Mesenchymal stem cell (in vitro differentiated cells and primary cell): ENCODE measurements at regions not wholly inside any gene's neighbourhood (a gene's known extent, or its start where the extent isn't known, plus 50 kb on each side); places are given as distances from the start of the nearest gene placed in this dataset.

ENCODE experiments used
- DNase-seq: peaks from one replicate; pipeline ENCODE4 v3.0.0-alpha.2; 2013
- H2AFZ ChIP-seq: one replicate; pipeline ENCODE4 v1.6.1; 2013; ENCODE audit warnings: low read depth, mild to moderate bottlenecking, control low read depth, inconsistent platforms, low read length, moderate library complexity
- H2AK5ac ChIP-seq: 2 replicates; pipeline ENCODE4 v1.6.1; 2013; ENCODE audit warnings: low read length, moderate library complexity, mild to moderate bottlenecking, inconsistent platforms; ENCODE audit not compliant: severe bottlenecking
- H2BK120ac ChIP-seq: one replicate; pipeline ENCODE4 v1.6.1; 2013; ENCODE audit warnings: low read depth, mild to moderate bottlenecking, inconsistent platforms, low read length, moderate library complexity
- H2BK12ac ChIP-seq, 2 experiments: one replicate each; pipeline ENCODE4 v1.6.1; 2013; ENCODE audit warnings: inconsistent platforms in 2 of 2, low read length in 2 of 2, mild to moderate bottlenecking in 2 of 2, moderate library complexity in 2 of 2, control low read depth in 1 of 2
- H2BK15ac ChIP-seq: one replicate; pipeline ENCODE4 v1.6.1; 2013; ENCODE audit warnings: mild to moderate bottlenecking, low read depth, inconsistent platforms; ENCODE audit not compliant: poor library complexity, severe bottlenecking
- H2BK5ac ChIP-seq: 2 replicates; pipeline ENCODE4 v1.6.1; 2013; ENCODE audit warnings: low read depth, mild to moderate bottlenecking, low read length, control low read depth, inconsistent platforms; ENCODE audit not compliant: poor library complexity, severe bottlenecking
- H3K14ac ChIP-seq, 2 experiments: one replicate each; pipeline ENCODE4 v1.6.1; 2013; ENCODE audit warnings: inconsistent platforms in 2 of 2, low read length in 2 of 2, control low read depth in 1 of 2, mild to moderate bottlenecking in 1 of 2, moderate library complexity in 1 of 2
- H3K18ac ChIP-seq, 2 experiments: one replicate each; pipeline ENCODE4 v1.6.1; 2013; ENCODE audit warnings: inconsistent platforms in 2 of 2, low read length in 2 of 2, control low read depth in 1 of 2, low read depth in 1 of 2, mild to moderate bottlenecking in 1 of 2
- H3K23ac ChIP-seq, 2 experiments: one replicate each; pipeline ENCODE4 v1.6.1; 2013; ENCODE audit warnings: inconsistent platforms in 2 of 2, low read length in 2 of 2, mild to moderate bottlenecking in 2 of 2, moderate library complexity in 2 of 2, control low read depth in 1 of 2
- H3K27ac ChIP-seq: 2 replicates; pipeline ENCODE4 v1.5.1; 2013; ENCODE audit warnings: mild to moderate bottlenecking, moderate library complexity, low read length, control low read depth, inconsistent platforms; ENCODE audit not compliant: poor library complexity, severe bottlenecking
- H3K27me3 ChIP-seq, 2 experiments: 2 replicates each; pipeline versions ENCODE4 v1.6.1 to v1.7.0; 2013; ENCODE audit warnings: low read length in 2 of 2, mild to moderate bottlenecking in 2 of 2, moderate library complexity in 2 of 2, control low read depth in 1 of 2, inconsistent platforms in 1 of 2; ENCODE audit not compliant: control insufficient read depth in 1 of 2, insufficient read depth in 1 of 2
- H3K36me3 ChIP-seq, 2 experiments: 2 replicates each; pipeline versions ENCODE4 v1.6.1 to v1.7.0; 2013; ENCODE audit warnings: low read length in 2 of 2, control low read depth in 1 of 2, inconsistent platforms in 1 of 2, low read depth in 1 of 2, mild to moderate bottlenecking in 1 of 2; ENCODE audit not compliant: insufficient read depth in 2 of 2, control insufficient read depth in 1 of 2
- H3K4ac ChIP-seq, 2 experiments: one replicate each; pipeline ENCODE4 v1.6.1; 2013; ENCODE audit warnings: inconsistent platforms in 2 of 2, low read length in 2 of 2, mild to moderate bottlenecking in 2 of 2, moderate library complexity in 2 of 2, control low read depth in 1 of 2, low read depth in 1 of 2
- H3K4me1 ChIP-seq: 2 replicates; pipeline ENCODE4 v1.6.1; 2013; ENCODE audit warnings: low read depth, low read length, control low read depth; ENCODE audit not compliant: control insufficient read depth, insufficient read depth
- H3K4me2 ChIP-seq: 2 replicates; pipeline ENCODE4 v1.6.1; 2013; ENCODE audit warnings: low read length, mild to moderate bottlenecking, inconsistent platforms; ENCODE audit not compliant: poor library complexity, severe bottlenecking
- H3K4me3 ChIP-seq, 2 experiments: 2 replicates each; pipeline versions ENCODE4 v1.5.1 to v1.7.0; 2013; ENCODE audit warnings: low read length in 2 of 2, mild to moderate bottlenecking in 2 of 2, control low read depth in 1 of 2, low read depth in 1 of 2; ENCODE audit not compliant: insufficient read depth in 1 of 2
- H3K79me1 ChIP-seq: replicated peaks from 2 replicates; pipeline ENCODE4 v1.6.1; 2013; ENCODE audit warnings: mild to moderate bottlenecking, control low read depth, low read length, inconsistent platforms; ENCODE audit not compliant: poor library complexity, severe bottlenecking
- H3K9ac ChIP-seq: 2 replicates; pipeline ENCODE4 v1.7.0; 2013; ENCODE audit warnings: mild to moderate bottlenecking, low read length, moderate library complexity
- H3K9me3 ChIP-seq: 2 replicates; pipeline ENCODE4 v1.7.0; 2013; ENCODE audit warnings: mild to moderate bottlenecking, low read length; ENCODE audit not compliant: control insufficient read depth
- H4K8ac ChIP-seq: one replicate; pipeline ENCODE4 v1.6.1; 2013; ENCODE audit warnings: inconsistent platforms, mild to moderate bottlenecking, low read length, moderate library complexity
- H4K91ac ChIP-seq: one replicate; pipeline ENCODE4 v1.6.1; 2013; ENCODE audit warnings: mild to moderate bottlenecking, low read length, inconsistent platforms
- WGBS: methylation state at CpG from one replicate; pipeline ENCODE4 v1.1.7; 2013; ENCODE audit warnings: mixed read lengths; 5-methylcytosine and 5-hydroxymethylcytosine counted together

DNA sequence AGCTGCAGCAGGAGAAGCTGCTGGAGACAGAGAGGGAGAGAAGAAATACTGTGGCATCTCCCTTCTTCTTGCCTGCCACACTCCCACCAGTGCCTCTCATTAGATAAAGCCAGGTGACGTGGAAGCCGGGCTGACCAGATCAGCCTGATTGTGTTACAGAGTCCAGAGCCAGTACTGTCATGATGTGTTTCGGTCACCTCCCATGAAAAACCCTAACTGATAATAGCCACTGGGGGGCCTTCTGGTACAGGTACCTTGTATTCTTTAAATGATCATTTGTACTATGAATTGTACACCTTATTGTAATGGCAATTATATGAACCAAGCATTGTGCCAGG is 125.8 kb upstream of the TMEM108 start:
- Histone ChIP-seq H2AK5ac (no peak overlapping the region), H3K27me3 (no peaks in the 10 kb centered on the region), H2AFZ (no peak overlapping the region), H3K4ac (no peak overlapping the region), H2BK120ac (no peak overlapping the region), H3K23ac (no peak overlapping the region), H3K27ac (no peak overlapping the region), H3K4me2 (no peak overlapping the region), H3K9ac (peak overlapping the region; percentile 2), H2BK12ac (no peak overlapping the region), H3K36me3 (no peaks in the 10 kb centered on the region), H3K9me3 (no peaks in the 10 kb centered on the region), H3K14ac (no peak overlapping the region), H3K4me3 (no peak overlapping the region), H3K79me1 (no peaks in the 10 kb centered on the region), H2BK15ac (no peak overlapping the region), H4K8ac (no peak overlapping the region), H2BK5ac (no peak overlapping the region), H3K4me1 (no peaks in the 10 kb centered on the region), H3K18ac (no peak overlapping the region), H4K91ac (no peak overlapping the region)
- WGBS = 81% methylated on average over 3 of the region's 3 CpGs
- no peak for DNase-seq

DNA sequence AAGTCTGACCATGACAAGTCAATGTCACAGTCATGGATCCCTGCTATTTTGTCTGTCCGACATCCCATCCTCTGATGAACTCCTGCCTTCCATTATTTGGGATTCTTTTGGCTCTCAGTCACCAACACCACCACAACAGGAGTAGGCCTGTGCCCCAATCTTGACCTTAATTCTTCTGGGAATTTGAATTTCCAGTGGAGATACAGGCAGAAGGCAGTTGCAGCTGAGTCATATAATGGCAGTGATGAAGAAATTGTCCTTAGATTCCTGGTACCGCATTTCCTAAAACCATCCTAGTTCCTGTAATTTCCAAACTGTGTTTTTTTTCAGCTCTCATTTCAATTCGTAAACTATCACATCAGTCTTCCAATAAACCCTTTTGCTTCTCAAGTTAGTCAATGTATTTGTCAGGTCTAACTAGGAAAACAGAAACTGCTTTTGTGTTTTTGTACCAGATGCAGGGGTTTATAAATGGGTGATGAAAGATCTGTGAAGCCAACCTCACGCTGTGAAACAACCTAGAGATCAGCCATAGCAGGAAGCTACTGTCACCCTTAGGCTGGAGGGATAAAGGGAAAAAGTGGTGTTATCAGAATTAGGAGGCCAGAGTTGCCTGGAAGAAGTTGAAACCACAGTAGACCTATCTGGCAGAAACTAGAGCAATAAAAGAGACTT is 126.3 kb upstream of the TMEM108 start:
- DNase-seq = no peak
- no peak overlapping the region for H2BK12ac ChIP-seq
- no peak overlapping the region for H2BK15ac ChIP-seq
- no peak overlapping the region for H3K4me2 ChIP-seq
- H3K23ac ChIP-seq = no peak overlapping the region
- no peak overlapping the region for H2BK5ac ChIP-seq
- no peaks in the 10 kb centered on the region for H3K79me1 ChIP-seq
- H3K9me3 ChIP-seq = no peaks in the 10 kb centered on the region
- H2AFZ ChIP-seq = no peak overlapping the region
- peak overlapping the region; percentile 2 for H3K9ac ChIP-seq
- H3K36me3 ChIP-seq = peaks cover 0 to 2% of the 10 kb centered on the region in 2 experiments
- H3K4me1 ChIP-seq = no peaks in the 10 kb centered on the region
- H3K4ac ChIP-seq = no peak overlapping the region
- H3K27me3 ChIP-seq = no peaks in the 10 kb centered on the region
- H3K14ac ChIP-seq = no peak overlapping the region
- WGBS = 75% methylated on average over 3 of the region's 4 CpGs
- H4K8ac ChIP-seq = no peak overlapping the region
- no peak overlapping the region for H2AK5ac ChIP-seq
- no peak overlapping the region for H4K91ac ChIP-seq
- no peak overlapping the region for H3K4me3 ChIP-seq
- no peak overlapping the region for H3K18ac ChIP-seq
- H2BK120ac ChIP-seq = no peak overlapping the region
- H3K27ac ChIP-seq = no peak overlapping the region

DNA sequence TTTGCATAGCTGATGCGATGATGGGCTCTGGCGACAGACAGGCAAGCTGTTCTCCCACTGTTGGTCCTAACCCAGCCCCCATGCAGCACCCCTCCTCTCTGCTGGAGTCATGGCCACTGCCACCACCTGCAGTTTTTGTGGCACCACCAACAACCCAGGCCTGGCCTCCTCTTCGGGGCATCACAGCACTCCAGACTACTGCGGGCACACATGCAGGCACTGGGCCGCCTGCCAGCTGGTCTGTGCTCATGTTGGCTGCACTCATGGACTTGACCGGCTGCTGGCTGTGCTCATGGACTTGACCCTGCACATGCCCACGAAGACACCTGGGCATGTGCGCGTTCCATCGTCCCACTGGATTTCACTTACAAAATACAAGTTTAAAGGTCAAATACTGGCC is 130.9 kb upstream of the TMEM108 start:
- no peak overlapping the region for H3K23ac ChIP-seq
- no peak overlapping the region for H3K4me2 ChIP-seq
- no peaks in the 10 kb centered on the region for H3K27me3 ChIP-seq
- H3K4me1 ChIP-seq = no peaks in the 10 kb centered on the region
- no peak overlapping the region for H2BK5ac ChIP-seq
- no peak overlapping the region for H2BK12ac ChIP-seq
- WGBS = 85% methylated on average over 10 of the region's 10 CpGs
- H2BK15ac ChIP-seq = no peak overlapping the region
- no peak overlapping the region for H3K27ac ChIP-seq
- no peak overlapping the region for H2AK5ac ChIP-seq
- no peaks in the 10 kb centered on the region for H3K9me3 ChIP-seq
- H2BK120ac ChIP-seq = no peak overlapping the region
- no peak overlapping the region for H4K8ac ChIP-seq
- H3K36me3 ChIP-seq = peaks cover 0 to 2% of the 10 kb centered on the region in 2 experiments
- no peak overlapping the region for H3K18ac ChIP-seq
- H4K91ac ChIP-seq = no peak overlapping the region
- H3K4ac ChIP-seq = no peak overlapping the region
- no peak overlapping the region for H2AFZ ChIP-seq
- H3K79me1 ChIP-seq = no peaks in the 10 kb centered on the region
- DNase-seq = no peak
- H3K9ac ChIP-seq = no peak overlapping the region
- H3K4me3 ChIP-seq = no peak overlapping the region
- no peak overlapping the region for H3K14ac ChIP-seq

DNA sequence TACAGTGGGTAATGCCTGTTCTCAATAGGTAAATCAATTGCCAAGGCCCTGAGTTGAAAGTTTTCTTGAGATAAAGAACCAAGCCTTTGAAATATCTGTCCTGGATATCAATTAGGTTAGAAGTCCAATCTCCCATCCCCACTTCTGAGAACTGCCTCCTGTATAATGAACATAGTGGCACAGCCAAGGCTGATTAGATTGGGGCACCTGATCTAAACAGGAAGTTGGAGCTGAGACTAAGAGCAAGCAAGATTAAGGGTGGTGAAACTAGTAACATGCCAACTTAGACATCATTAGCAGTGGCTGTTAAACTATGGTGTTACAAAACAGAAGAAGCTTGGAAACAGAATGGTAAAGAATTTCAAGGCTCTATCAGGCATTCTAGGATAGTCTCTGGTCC is 137.7 kb upstream of the TMEM108 start:
- Histone ChIP-seq H3K9me3 (no peaks in the 10 kb centered on the region), H3K79me1 (no peaks in the 10 kb centered on the region), H2BK120ac (no peak overlapping the region), H3K14ac (no peak overlapping the region), H2AK5ac (no peak overlapping the region), H3K23ac (no peak overlapping the region), H3K27me3 (no peaks in the 10 kb centered on the region), H3K4ac (no peak overlapping the region), H3K4me3 (no peak overlapping the region), H4K8ac (no peak overlapping the region), H2AFZ (no peak overlapping the region), H3K4me1 (no peaks in the 10 kb centered on the region), H4K91ac (no peak overlapping the region), H3K27ac (no peak overlapping the region), H2BK15ac (no peak overlapping the region), H3K4me2 (no peak overlapping the region), H3K36me3 (no peaks in the 10 kb centered on the region), H3K9ac (no peak overlapping the region), H2BK12ac (no peak overlapping the region), H3K18ac (no peak overlapping the region), H2BK5ac (no peak overlapping the region)
- DNase-seq = no peak
